SIG-M5 treated with dmso at 0.1 percent for 504 hours (cell line): ENCODE measurements at regions not wholly inside any gene's neighbourhood (a gene's known extent, or its start where the extent isn't known, plus 50 kb on each side); places are given as distances from the start of the nearest gene placed in this dataset.

ENCODE experiments used
- DNase-seq: peaks from one replicate; lab custom pipeline; 2025; ENCODE audit not compliant: unreplicated experiment; lab: John Stamatoyannopoulos, UW

- DNase-seq, result peak; percentile 5
These were observed 112.8 kb upstream of the ATF7IP start for GRCh38 chr12:14252697-14253096.

- DNase-seq, result no peak
These were observed 112.0 kb upstream of the ATF7IP start for GRCh38 chr12:14253496-14253895.

DNA sequence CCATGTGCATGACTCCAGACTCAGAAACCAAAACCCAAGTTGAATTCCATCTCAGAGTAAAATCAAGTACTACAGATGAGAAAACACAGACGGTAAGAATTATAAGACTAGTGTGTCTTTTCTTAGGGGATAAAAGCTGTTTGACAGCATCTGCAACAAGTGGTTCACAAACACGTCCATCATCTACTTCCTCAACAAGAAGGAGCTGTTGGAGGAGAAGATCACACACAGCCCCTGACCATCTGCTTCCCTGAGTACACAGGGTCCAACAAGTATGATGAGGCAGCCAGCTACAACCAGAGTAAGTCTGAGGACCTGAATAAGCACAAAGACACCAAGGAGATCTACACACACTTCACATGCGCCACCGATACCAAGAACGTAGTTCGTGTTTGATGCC, 110.7 kb upstream of the ATF7IP start:
- no peak for DNase-seq

- no peak for DNase-seq
These were observed 109.4 kb upstream of the ATF7IP start for GRCh38 chr12:14256121-14256520.

DNA sequence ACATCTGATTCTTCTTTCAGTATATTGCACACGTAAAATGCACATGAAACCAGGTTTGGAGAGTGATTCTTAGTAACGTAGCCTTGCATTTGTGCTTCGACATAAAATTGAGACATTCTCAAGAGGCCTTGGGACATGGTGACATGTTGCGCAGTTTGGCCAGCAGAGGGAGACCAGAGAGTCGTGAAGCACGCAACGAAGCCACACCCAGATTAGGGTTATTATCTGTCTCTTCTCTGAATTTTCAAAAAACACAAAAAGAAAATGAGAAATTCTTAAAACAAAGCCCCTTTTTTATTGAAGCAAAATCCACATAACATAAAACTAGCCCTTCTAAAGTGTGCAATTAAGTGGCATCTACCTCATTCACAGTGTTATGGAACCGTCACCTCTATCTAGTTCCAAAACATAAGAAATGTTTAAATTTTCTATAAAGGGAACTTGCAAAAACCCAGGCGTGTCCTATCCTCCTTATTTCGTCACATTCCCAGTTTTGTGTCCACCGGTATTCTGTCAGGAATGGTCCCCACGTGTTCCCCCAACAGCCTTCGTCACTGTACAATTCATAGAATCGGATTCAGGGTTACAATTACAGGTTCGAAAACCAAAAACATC, 108.8 kb upstream of the ATF7IP start:
- DNase-seq, result peak; percentile 71

- no peak for DNase-seq
These were observed 108.2 kb upstream of the ATF7IP start for GRCh38 chr12:14257303-14257733.

- peak; percentile 46 for DNase-seq
These were observed 107.5 kb upstream of the ATF7IP start for GRCh38 chr12:14257734-14258574.

- no peak for DNase-seq
These were observed 106.9 kb upstream of the ATF7IP start for GRCh38 chr12:14258575-14258940.

DNA sequence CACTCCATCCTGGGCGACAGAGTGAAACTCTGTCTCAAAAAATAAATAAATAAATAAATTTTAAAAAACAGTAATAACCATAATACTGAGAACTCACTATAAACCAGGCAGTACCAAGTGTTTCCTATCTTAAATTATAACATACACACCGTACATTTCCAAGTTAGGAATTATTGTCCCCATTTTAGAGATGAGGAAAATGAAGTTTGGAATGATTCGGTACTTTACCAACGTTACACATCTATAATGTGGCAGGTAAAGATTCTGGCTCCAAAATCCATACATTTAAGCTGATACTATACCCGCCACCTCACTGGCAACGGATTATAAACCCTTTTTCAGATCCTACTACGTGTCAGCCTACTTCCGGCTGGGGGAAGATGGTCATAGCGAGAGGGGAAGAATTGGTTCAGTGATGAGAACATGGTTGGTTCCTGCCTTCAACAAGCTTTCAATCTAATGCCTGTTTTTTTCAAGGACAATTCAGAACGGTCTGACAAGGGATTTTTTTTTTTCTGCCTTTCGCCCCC, 105.9 kb upstream of the ATF7IP start:
- no peak for DNase-seq

DNA sequence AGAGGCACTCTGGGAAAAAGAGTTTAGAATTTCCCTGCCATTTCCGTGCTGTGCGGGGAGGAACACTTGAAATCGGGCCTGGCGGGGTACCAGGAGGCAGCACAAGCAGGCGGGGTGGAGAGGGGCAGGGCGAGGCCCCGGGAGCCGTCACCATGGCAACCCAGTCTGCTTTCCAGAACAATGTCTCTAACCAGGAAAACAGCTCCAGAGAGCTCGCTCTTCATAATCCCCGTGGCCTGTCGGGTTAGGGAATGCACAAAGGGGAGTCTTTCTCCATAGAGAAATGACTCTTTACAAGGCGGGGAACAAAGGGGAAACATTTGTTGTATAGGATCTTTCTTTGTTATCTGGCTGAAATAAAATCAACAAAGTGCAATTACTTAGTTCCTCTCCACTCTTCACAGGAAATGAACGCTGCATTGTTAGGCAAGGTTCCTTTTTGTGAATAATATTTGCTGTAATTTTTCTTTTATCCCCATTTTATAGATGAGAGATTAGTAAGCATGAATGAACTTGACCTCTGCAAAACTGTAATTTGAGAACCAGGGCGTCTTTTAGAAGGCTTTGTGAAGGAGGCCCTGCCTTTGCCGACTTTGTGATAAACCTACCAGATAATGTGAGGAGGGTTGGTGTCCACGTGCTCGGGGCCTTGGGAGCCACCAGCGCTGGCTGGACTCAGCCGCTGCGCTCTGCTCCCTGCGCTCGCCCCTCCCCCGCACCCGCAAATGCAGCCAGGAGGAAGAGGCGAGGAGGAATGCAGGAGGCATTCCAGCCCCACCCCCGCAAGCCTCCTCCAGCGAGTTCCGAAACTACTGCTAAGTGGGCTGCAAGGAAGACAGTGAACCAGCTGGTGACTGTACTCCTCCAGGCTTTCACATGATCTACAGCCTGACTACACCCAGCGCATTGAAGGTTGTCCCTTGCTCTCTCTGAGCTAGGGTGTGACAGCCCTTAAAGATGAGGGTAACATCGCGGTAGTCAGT, 105.2 kb upstream of the ATF7IP start:
- peak; percentile 21 for DNase-seq

DNA sequence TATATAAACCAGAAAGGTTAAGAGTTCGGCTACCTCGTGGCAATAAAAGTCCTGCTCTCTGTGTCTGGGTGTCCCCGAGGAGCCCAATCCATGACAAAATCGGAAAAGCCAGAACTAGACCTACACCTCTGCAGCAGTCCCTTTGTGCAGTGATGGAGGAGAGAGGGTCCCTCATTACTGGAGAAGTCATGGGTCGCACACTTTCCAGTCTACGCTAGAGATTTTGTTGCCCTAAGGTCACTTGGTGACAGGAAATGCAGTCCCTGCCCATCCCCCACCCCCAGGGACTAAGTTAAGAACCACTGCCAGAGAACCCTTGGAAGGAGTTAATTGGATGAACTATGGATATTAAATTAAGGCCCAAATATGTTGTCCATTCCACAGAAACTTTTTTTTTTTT, 104.4 kb upstream of the ATF7IP start:
- no peak for DNase-seq

DNA sequence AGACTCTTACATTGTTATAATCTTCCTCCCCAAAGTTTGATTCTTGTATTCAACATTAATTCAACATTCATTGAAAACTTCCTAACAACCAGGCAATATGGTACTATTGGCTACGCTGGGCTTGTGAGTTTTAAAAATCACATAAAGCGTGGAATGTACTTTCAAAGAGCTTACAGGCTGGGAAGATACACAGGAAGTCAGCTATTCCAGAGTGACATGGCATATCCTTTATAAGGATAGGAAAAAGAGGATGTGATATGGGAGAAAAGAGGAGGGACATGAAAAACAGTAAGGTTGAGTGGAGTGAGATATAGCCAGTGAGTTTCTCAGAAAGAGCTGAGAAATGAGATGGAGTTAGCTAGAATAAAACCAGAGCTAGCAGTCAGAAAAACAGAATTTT, 103.6 kb upstream of the ATF7IP start:
- no peak for DNase-seq

GRCh38 chr12:14262771-14263511, 102.5 kb upstream of the ATF7IP start:
- no peak for DNase-seq

GRCh38 chr12:14263742-14264141, 101.7 kb upstream of the ATF7IP start:
- no peak for DNase-seq

GRCh38 chr12:14264316-14264715, 101.2 kb upstream of the ATF7IP start:
- DNase-seq, result no peak

DNA sequence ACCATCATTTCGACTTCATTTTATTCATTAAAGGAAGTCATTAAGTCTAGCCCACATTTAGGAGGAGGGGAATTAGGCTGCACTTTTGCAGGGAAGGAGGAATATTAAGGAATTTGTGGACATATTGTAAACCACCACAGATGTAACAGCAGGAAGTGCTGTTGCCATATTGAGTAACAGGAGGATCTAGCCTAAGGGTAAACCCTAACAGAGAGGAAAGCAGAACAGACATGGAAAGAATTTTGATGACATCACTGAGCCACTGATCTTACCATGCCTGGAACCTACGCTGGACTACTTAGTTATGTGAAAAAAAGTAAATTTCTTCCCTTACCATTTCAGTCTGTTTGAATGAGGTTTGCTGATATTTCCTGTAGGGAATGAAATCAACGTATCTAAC, 100.7 kb upstream of the ATF7IP start:
- DNase-seq, result peak; percentile 86

DNA sequence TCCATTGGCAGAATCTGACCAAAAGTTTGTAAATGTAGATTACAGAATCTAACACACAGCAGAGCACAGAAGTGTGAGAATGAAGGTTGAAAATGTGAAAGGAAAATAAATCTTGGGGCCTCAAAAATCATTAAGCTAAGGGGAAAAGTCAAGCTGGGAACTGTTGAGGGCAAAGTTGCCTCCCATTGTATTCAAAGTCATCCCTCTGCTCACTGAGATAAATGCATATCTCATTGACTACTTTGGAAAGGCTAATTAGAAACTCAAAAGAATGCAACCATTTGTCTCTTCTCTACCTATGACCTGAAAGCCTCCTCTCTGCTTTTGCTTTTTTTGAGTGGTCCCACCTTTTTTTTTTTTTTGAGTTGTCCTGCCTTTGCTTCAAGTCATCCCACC, 97.4 kb upstream of the ATF7IP start:
- no peak for DNase-seq

DNA sequence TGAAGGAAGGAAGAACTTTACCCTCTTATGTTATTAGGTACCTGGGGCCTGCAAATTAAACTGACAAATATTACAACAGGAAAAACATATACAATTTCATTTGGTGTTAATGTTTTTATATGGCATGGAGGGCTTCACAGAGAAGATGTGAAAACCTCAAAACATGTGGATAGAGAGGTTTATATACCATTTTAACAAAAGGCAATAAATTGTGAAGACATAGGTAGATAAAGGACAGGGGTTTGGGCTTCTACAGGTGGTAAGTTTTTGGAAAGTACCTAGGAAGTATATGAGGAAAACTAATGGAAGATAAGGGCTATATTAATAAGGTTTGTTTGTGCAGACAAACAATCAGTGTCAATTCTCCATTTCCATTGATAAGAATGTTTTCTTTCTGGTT, 95.1 kb upstream of the ATF7IP start:
- no peak for DNase-seq

DNA sequence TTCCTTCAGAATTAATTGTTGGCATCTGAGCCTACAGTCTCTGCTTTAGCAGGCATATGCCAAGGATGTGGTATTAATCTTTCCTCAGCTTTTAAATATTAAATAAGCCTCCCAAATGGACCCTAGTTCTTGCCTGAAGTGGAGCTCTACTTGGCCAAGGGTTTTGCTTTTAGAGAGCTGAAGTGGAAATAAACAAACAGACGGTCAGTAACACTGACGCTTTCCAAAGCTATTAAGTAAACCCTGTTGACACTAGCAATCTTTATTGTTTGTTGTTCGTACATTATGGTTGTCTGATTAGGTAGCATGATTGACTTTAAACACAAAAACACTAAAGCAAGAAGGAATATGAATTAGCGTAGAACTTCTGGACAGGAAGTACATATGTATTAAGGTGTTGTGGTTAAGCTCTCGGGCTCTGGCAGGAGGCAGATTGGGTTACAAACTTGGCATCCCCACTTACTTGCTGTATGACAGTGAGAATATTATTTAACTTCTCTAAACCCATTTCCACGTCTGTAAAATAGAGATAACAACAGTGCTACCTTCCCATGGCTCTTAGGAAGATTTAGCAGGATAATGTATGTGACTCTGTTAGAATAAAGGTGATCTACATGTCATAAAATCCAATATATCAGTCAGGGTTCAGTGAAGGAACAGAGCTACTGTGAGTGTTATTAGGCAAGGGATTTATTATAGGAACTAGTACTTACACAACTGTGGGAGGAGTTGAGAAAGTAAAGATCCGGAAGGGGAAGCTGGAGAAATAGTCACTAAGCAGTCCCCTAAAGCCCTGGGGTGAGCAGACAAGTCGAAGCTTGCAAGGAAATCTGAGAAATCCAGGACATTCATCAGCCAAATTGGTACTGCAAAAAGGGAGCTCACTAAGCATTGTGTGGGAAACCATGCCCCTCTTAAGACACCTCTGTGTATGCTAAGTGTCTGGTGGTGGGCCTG, 92.2 kb upstream of the ATF7IP start:
- DNase-seq, result peak; percentile 98
